ENCODE measurements at regions not wholly inside any gene's neighbourhood (a gene's known extent, or its start where the extent isn't known, plus 50 kb on each side); places are given as distances from the start of the nearest gene placed in this dataset.

DNA sequence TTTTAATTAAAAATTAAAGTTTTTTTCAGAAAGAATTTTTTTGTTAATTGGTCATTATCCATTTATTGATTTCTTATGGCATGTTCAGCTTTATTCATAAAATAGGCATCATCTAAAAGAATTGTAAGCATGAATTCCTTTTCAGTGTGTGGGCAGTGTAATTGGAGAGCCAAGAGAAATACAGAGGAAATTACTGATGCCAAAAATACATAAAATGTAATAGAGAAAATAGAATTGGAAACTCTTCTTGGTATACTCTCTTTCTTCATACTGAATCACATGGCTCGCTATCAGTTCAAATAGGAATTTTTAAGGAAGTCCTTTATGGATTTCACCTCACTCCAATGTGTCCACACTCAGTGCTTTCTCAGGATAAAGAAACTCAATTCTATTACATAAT, 663.6 kb upstream of the NRXN1 start:
- DNase-seq: no peak

DNA sequence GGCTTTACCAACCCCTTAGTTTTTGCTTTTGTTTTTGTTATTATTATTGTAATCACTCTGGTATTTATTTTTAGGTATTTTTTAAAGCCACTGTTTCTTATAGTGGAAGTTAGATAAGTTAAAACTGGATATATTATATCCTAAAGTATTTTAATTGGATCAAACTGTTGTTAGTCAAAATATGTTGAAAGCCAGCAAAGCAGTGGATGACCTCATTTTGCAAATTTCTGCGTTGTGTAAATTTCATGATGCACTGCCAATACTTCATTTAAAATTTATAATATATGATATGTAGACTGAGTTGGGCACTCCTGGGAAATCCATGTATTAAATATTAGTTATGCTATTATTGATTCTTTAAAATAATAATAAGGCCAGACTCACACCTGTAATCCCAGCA, 661.7 kb upstream of the NRXN1 start:
- DNase-seq: no peak

DNA sequence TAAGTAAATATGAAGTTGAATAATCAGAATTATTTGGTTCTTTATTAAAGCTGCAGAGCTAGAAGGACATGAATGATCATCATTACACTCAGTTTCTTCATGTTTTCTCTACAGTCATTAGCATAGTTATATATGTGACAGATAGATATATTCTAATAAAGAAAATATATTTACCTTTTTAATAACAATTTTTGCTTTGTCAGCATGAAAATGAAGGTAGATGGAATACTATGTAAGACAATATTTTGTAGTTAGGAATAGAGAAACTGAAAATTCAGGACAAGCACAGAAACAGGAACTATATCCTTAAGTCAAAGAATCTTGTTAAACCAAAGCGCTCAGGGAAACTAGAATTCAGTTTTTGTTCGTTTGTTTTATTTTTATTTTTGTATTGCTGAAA, 649.9 kb upstream of the NRXN1 start:
- DNase-seq: no peak

DNA sequence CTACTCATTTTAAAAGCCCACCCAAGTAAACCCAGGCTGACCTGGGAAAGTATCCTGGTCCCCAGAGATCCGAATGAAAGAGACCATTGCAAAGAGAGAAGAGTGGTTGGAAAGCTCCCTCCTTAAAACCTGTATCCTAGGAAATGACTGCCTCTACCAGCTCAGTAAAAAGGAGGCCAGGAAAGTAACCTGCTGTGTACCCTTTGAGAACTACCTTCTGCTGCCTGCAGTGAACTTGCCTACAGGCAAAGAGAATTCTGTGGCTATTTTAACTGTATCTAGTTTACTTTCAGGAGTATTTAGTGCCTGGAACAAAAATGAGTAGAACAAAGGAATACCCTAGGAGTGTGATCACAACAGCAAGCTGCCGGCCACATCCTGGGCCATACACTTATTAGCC, 641.7 kb upstream of the NRXN1 start:
- no peak for DNase-seq

DNA sequence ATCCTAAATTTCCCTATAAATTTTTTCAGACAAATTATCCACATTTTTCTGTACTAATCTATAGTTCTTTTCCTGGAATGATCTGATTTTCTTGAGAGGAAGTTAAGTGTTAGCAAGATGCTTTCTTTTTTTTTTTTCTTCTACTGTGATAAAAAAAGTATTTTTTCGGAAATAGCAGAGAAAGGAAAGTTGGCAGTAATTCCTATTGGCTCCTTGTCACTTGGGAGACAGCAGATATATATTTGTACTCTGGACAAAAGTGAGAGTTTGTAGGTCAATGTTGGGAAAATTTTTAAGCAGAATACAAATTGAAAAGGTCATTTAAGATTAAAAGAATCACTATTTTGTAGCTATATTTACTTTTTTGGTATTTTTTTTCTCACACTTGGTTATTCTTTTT, 635.7 kb upstream of the NRXN1 start:
- DNase-seq: no peak

DNA sequence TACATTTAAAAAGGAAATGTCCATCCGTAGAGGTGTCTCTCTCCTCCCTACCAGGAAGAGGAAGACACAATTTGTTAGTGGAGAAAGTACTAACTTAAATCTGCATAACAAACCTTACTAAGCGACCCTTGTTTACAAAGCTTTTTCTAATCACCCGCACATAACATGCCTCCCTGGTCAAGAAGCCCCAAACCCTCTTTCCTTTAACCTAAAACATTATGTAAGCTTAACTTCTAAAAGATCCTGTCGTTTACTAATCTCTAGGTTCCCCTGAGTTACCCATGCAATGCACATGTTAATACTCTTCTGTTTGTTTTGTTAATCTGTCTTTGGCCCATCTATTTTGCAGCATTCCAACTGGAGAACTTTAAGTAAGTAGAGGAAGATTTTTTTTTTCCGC, 630.3 kb upstream of the NRXN1 start:
- DNase-seq: no peak

DNA sequence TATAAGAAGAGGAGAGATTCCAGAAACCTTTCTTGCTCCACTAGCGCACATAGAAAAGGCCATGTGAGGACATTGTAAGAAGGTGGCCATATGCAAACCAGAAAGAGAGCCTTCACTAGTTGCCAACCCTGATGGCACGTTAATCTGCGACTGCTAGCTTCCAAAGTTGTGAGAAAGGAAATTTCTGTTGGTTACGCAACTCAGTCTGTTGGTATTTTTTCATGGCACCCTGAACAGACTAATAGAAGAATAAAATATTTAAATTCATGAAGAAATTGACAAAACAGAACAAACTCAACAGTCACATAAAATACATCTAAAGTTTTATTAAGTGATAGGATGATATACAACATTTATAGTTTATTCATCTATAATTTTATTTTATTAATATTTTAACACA, 625.9 kb upstream of the NRXN1 start:
- DNase-seq: no peak

DNA sequence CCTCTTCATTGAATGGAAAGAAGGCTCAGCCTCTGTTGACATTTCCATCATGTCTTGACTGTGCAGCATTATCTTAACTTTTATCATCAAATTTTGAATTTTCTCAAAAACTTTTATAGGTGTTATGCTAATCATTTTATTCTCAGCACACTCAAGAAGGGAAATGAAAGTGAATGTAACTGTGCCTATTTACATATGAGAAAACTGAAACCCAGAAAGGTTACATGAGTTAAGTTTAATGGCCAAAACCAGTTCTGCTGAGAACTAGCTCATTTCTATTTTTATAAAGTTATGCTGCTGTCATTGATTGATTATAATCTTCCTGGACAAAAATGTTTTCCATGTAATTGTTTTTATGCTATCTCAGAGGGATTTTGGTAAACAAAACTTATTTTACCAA, 618.8 kb upstream of the NRXN1 start:
- DNase-seq: no peak

DNA sequence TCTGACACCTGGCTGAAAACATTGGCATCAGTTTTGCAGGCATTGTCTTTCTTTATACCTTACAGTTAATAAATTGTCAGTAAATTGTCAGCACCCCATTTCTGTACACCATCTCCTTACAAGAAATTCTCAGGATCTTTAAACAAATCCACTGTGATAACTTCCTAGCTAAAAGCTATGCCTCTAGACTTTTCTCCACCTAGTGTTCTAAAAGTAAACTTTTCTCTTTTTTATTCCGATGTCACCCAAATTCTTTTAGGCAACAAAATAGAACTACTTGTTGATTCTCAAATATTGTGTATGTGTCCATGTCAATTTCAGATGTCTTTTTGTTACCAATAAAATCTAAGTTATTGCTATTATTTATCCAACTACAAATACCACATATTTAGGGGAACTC, 617.4 kb upstream of the NRXN1 start:
- no peak for DNase-seq

DNA sequence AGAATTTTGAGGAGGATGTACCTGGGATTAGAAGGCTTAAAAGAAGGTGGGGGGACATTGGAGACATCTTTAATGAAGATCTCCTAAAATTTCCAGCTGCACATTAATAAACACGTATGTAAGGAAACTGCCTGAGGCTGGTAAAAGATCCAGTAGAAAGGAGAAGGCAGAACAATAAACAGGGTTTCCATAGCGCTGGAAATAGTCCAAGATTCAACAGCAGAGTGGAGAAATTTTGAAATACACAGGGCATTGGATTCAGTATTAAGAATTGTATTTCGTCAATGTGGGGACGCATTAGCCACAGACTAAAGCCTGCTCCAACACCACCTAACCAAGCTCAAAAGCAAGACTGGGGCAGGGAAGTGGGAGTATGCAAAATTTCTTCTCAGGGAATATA, 606.9 kb upstream of the NRXN1 start:
- no peak for DNase-seq

DNA sequence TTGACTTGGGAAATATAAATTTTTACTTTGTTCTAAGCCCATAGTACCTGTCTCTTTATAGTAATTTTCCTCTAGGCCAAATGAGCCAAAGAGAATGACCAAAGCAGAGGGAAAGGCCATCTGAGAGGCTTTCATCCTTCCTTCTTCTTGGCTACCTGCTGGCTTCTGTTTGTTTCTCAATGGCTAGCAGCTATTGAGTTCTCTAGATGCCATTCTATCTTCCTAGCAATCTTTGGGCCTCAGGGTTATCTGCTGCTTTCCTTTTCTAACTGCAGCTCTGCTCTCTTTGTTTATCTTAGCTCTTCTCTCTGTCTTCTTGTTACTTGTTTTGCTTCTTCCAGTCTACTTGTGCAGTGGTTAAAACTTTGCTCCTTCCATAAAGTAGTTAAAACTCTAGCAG, 601.1 kb upstream of the NRXN1 start:
- no peak for DNase-seq

DNA sequence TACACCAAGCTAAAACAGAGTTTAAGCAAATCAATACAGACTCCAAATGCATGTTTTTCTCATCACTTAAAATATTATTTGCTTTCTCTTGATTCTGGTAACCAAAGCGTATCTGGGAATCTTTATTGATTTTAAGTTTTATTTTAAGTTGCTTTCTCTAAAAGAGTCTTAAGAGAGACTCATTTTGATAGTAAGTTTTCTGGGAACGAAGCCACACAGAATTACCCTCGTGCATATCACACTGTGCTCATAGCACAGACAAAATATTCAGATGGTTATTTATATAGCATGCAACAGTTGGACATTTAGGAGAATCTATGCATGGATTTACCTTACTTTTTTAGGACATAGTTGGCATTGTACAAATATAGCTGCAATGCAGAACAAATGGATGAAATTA, 597.5 kb upstream of the NRXN1 start:
- DNase-seq: no peak

DNA sequence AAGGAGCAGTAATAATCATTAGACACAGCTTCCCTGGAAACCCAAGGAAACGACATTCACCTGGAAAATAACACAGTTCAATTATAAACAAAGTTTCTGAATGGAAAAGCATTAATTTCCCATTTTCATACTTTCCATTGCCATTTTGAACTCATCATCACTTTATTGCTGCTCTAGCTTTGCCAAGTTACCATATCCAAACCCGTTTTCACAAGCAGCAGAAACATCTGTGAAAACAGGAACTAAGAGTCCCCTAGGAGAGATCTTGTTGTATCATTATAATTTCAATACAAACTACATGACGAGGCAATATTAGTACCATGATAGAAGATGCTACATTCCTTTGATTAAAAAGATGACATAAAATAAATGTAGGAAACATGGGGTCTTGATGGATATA, 597.0 kb upstream of the NRXN1 start:
- no peak for DNase-seq

DNA sequence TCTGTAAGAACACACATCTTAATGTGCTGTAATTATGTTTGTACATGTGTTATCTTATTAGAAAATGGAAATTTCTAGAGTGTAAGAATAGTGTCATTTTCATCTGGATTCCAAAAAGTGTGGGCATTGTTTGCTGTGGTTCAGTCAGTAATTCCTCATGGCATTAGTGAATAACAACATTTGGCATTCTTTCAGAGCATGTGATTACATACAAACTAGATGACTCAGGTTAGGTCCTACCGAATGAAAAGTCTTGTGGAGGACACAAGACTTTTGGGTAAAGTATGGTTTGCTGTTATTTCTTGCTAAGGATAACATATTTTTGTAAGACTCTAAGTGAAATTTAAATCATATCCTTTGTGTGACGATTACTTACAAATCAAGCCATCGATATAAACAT, 593.1 kb upstream of the NRXN1 start:
- no peak for DNase-seq

DNA sequence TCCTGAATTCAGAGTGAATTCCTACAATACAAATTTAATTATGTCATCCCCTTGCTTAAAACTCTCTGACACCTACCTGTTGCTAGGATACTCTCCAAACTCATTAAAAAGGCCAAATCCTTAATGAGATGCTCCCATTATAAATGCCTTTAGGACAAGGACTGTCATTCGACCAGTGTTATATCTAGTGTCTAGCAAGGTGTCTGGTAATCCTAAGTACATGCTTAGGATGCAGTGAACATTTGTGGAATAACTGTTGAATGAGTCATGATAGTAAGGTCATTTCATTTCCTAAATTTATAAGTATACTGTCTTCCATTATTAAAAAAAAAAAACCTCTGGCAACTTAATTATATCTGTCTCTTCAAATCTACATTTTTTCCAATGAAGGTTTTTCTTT, 588.9 kb upstream of the NRXN1 start:
- DNase-seq: no peak

DNA sequence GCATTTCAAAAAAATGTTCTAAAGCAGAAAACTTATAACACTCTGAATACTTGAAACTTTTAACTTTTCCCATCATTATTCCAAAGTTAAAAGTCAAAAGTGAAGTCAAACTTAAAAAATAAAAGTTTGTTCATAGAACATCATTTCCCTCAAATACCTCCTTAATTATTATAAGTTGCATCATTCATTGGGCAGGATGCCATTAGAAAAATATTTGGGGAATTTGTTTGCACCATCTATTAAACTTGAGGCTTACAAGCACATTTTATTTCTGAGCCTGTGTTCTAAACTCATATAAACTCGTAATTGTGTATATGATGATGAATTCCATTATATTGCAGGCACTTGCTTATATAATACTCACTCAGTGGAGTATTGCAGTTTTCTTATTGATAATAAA, 588.0 kb upstream of the NRXN1 start:
- no peak for DNase-seq

DNA sequence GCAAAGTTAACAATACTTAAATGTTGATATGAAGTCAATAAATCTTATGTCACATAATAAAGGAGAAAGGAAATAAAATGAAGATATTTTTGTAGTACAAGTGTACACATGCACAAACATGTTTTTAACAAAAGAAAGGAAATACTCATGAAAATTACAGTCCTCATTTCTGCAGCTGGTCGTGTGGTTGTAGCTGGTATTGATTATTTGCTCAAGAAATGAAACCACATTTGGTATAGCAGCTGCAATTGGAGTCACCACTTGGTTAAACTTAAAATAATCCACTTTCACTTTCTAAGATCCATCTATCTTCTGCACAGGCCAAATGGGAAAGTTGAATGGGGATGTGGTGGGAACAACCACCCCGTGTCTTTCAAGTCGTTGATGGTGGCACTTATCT, 580.5 kb upstream of the NRXN1 start:
- DNase-seq: no peak

DNA sequence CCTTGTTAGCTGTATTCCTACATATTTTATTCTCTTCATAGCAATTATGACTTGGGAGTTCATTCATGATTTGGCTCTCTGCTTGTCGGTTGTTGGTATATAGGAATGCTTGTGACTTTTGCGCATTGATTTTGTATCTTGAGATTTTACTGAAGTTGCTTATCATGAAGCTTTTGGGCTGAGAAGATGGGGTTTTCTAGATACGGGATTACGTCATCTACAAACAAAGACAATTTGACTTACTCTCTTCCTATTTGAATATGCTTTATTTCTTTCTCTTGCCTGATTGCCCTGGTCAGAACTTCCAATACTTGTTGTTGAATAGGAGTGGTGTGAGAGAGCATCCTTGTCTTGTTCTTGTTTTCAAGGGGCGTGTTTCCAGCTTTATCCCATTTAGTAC, 569.8 kb upstream of the NRXN1 start:
- DNase-seq: no peak

DNA sequence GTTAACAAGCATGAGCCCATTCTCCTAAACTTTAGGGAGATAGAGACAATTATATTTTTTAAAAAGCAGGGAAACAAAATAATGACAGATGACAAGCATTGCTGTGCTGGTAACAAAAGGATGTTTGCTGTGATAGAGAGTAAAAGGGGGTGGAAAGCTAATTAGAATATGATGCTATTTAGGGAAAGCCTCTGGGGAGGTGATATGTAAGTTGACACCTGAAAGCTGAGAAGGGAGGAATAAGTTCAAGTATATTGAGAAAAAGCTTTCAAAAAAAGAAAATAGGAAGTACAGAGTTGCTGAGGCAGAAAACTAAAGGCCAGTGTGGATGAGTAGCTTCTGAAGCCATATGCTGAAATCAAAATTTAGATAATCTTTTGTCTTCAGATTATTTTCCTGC, 565.2 kb upstream of the NRXN1 start:
- no peak for DNase-seq

DNA sequence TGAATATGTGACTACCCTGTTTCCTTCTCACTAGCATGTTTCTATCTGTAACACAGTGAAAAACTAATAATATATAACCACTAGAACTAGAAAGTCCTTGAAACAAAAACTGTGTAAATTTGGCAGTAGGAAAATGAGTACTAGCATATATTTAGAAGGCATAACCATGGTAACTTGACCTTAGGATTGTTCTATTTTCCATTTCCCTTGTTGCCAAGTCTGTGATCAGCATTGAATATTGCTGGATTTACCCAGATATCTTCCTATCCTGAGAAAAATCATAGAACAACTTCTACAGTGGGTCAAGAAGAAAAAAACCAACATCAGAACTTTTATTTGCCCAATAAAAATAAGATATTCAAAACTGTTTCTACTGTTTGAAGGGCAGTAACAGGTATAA, 563.9 kb upstream of the NRXN1 start:
- no peak for DNase-seq

DNA sequence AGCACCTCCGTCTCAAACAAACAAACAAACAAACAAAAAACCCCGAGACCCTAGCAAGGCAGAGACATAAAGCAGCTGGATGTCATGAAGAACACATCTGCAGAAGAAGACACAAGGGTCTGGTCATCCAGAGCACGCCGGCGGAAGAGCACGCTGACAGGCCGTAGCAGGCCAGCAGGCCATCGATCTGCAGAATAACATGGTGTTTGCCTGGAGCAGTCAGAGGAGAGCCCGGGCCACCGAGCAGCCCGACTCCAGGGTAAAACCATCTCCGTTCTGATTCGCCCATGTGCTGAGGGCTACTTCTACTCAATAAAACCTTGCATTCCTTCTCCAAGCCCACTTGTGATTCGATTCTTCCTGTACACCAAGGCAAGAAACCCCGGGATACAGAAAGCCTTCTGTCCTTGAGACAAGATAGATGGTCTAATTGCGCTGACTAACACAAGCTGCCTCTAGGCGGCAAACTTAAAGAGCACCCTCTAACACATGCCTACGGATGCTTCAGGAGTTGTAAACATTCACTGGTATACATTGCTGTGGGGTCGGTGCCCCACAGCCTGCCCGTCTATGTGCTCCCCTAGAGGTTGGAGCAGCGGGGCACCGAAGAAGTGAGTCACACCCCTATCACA, 549.8 kb upstream of the NRXN1 start:
- DNase-seq: no peak

DNA sequence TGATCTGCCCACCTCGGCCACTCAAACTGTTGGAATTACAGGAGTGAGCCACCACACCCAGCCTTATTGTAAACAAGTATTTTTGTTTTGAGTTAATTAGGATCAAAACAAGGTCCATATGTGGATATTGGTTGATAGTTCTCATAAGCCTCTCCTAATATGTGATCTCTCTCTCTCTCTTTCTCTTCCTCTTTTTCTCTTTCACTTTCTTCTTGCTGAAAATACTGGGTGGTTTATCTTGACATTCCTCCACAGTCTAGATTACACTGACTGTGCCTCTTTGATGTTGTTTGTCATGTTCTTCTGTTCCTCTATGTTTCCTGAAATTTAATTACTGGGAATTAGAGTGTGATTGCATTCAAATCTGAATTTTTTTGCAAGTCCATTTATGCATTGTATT, 547.5 kb upstream of the NRXN1 start:
- DNase-seq: no peak

DNA sequence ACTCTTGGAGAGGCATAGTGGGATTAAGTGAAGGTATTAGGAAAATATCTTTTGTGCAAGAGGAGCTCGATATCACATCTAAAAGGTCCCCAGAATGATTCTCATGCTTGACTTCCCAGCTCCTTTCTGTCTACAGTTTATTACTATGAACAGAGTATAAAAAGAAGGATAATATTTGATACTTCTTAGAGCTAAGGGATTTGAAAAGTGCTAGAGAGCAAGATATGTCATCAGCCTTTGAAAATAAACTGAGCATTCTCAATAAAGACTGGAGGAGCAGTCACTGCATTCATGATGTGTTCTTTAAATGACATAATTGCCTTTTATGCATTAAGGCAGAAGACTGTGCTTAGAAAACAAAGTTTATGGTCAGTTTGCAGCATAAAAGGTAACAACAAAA, 543.2 kb upstream of the NRXN1 start:
- DNase-seq: no peak

DNA sequence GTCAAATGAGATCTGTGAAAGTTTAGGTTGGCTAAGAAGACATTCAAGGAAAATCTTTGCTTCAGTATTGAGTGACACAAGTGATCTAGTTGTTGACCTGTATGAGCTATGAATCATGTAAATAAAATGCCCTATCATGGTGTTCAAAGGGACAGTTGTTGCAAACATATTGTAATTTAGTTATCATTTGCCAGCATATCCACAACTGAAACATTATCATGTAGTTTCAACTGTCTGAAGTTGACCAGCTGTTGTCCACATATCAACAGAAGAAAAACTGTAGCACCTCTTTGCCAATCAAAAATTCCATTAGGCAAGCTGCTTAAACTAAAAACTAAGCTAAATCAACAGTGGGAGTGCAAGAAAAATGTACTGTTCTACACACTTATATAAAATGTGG, 527.1 kb upstream of the NRXN1 start:
- DNase-seq: no peak

DNA sequence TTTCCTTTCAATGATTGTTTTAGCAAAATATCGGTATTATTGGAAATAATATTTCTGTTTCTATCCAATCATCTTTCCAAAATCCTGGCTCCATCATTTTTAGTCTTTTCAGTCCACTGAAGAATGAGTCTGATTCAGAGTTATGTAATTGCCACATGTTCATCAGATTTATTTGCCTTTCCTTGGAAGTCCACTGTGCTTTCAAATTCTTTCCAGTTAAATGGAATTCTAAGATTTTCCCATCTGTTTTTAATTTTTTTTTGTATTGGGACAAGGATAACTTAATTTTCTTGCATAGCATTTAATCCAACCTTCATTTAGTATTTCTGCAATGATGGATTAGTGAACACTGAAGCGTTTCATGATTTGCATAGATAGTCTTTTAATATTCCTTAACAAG, 521.5 kb upstream of the NRXN1 start:
- DNase-seq: no peak

DNA sequence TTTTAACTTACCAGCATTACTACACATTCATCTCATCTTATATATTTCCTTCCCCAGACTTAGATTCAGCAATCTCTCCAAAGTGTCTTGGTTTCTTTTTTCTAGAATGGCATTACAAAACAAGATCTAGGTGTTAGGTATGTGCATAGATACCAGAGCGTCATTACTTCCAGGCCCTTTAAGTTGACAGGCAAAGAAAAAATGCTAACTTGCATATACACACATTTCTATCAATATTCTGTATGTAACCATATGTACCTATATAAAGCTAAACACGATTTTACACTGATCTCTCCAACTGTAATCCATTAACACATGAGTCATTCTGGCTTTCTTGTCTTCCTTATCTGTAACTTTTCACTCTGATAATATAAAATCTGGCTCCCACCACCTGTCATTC, 503.8 kb upstream of the NRXN1 start:
- DNase-seq: no peak
